Neuronal stem cell (in vitro differentiated cells): ENCODE measurements at regions not wholly inside any gene's neighbourhood (a gene's known extent, or its start where the extent isn't known, plus 50 kb on each side); places are given as distances from the start of the nearest gene placed in this dataset.
"Not testable (repeated sequence)": the region's sequence is repeated elsewhere in the genome, so short reads cannot be mapped to it uniquely, and the experiment has no call there.

ENCODE experiments used
- DNase-seq: peaks from one replicate; pipeline ENCODE4 v3.0.0-alpha.2; 2013; ENCODE audit warnings: low spot score
- H2AFZ ChIP-seq: one replicate; pipeline ENCODE4 v1.6.1; 2013; ENCODE audit warnings: mild to moderate bottlenecking, low read length, inconsistent platforms
- H2AK5ac ChIP-seq: 2 replicates; pipeline ENCODE4 v1.6.1; 2013; ENCODE audit warnings: low read depth, mild to moderate bottlenecking, inconsistent platforms, low read length, moderate library complexity, mixed read lengths
- H2BK120ac ChIP-seq: 2 replicates; pipeline ENCODE4 v1.6.1; 2013; ENCODE audit warnings: low read depth, mild to moderate bottlenecking, inconsistent platforms, low read length, moderate library complexity, mixed read lengths
- H2BK12ac ChIP-seq: one replicate; pipeline ENCODE4 v1.6.1; 2013; ENCODE audit warnings: low read length, inconsistent platforms
- H2BK15ac ChIP-seq: 2 replicates; pipeline ENCODE4 v1.6.1; 2013; ENCODE audit warnings: mild to moderate bottlenecking, low read length, inconsistent platforms, mixed read lengths
- H2BK5ac ChIP-seq: one replicate; pipeline ENCODE4 v1.6.1; 2013; ENCODE audit warnings: inconsistent platforms, mild to moderate bottlenecking, low read length, moderate library complexity
- H3K14ac ChIP-seq: one replicate; pipeline ENCODE4 v1.6.1; 2013; ENCODE audit warnings: low read length, inconsistent platforms
- H3K18ac ChIP-seq: 2 replicates; pipeline ENCODE4 v1.6.1; 2013; ENCODE audit warnings: low read length, inconsistent platforms
- H3K23ac ChIP-seq: 2 replicates; pipeline ENCODE4 v1.6.1; 2013; ENCODE audit warnings: low read depth, mild to moderate bottlenecking, mixed read lengths, low read length, inconsistent platforms; ENCODE audit not compliant: poor library complexity
- H3K27ac ChIP-seq: replicated peaks from 3 replicates; pipeline ENCODE4 v1.5.1; 2013; ENCODE audit warnings: low read length, inconsistent platforms
- H3K27me3 ChIP-seq, 3 experiments: 2 replicates each; pipeline ENCODE4 v1.6.1; 2013; ENCODE audit warnings: low read length in 3 of 3, mild to moderate bottlenecking in 2 of 3, inconsistent platforms in 1 of 3, low read depth in 1 of 3, mixed read lengths in 1 of 3, moderate library complexity in 1 of 3; ENCODE audit not compliant: control insufficient read depth in 3 of 3, insufficient read depth in 3 of 3
- H3K36me3 ChIP-seq, 2 donors: replicated peaks in 1 of 2; 2 replicates each; pipeline ENCODE4 v1.6.1; 2013; ENCODE audit warnings: low read length in 2 of 2; ENCODE audit not compliant: control insufficient read depth in 2 of 2, insufficient read depth in 2 of 2
- H3K4ac ChIP-seq: 2 replicates; pipeline ENCODE4 v1.6.1; 2013; ENCODE audit warnings: inconsistent platforms, mild to moderate bottlenecking, low read length, moderate library complexity
- H3K4me1 ChIP-seq, 2 donors: 1 replicate in 1 of 2; 2 replicates in 1 of 2; pipeline ENCODE4 v1.6.1; 2013; ENCODE audit warnings: low read length in 2 of 2, low read depth in 1 of 2; ENCODE audit not compliant: control insufficient read depth in 2 of 2, insufficient read depth in 1 of 2
- H3K4me2 ChIP-seq: one replicate; pipeline ENCODE4 v1.6.1; 2013; ENCODE audit warnings: mild to moderate bottlenecking, low read length, inconsistent platforms; ENCODE audit not compliant: insufficient read depth, poor library complexity, severe bottlenecking
- H3K4me3 ChIP-seq, 2 donors: 2 replicates each; pipeline ENCODE4 v1.5.1; 2013; ENCODE audit warnings: low read length in 2 of 2, mild to moderate bottlenecking in 2 of 2, inconsistent platforms in 1 of 2, moderate library complexity in 1 of 2
- H3K79me1 ChIP-seq: one replicate; pipeline ENCODE4 v1.6.1; 2013; ENCODE audit warnings: low read depth, mild to moderate bottlenecking, inconsistent platforms, low read length, moderate library complexity
- H3K9ac ChIP-seq: one replicate; pipeline ENCODE4 v1.6.1; 2013; ENCODE audit warnings: mild to moderate bottlenecking, low read depth, low read length, inconsistent platforms; ENCODE audit not compliant: poor library complexity
- H3K9me3 ChIP-seq, 2 donors: replicated peaks in 1 of 2; 2 replicates each; pipeline versions ENCODE3 to v1.6.1; 2013; ENCODE audit warnings: low read length in 2 of 2, mild to moderate bottlenecking in 2 of 2, inconsistent platforms in 1 of 2, low read depth in 1 of 2, mixed read lengths in 1 of 2, moderate library complexity in 1 of 2; ENCODE audit not compliant: control insufficient read depth in 2 of 2, insufficient read depth in 1 of 2
- H4K8ac ChIP-seq: one replicate; pipeline ENCODE4 v1.6.1; 2013; ENCODE audit warnings: low read depth, mild to moderate bottlenecking, inconsistent platforms, low read length, moderate library complexity
- H4K91ac ChIP-seq: one replicate; pipeline ENCODE4 v1.6.1; 2013; ENCODE audit warnings: low read length, low read depth, mild to moderate bottlenecking, inconsistent platforms; ENCODE audit not compliant: poor library complexity
- WGBS, 2 donors: extraction: QIAGEN DNeasy Blood & Tissue Kit; methylation state at CpG; one replicate each; pipeline ENCODE4 v1.1.7; 2013; ENCODE audit warnings: missing lambda C conversion rate in 2 of 2, mixed read lengths in 1 of 2; ENCODE audit not compliant: insufficient read length in 2 of 2, insufficient replicate concordance in 1 of 2; ENCODE audit errors: extremely low coverage in 2 of 2; 5-methylcytosine and 5-hydroxymethylcytosine counted together

GRCh38 chr4:72875138-72875537, 194.4 kb downstream of the COX18 start:
- no CpG with 5 or more reads among the region's 1 CpG for WGBS, 2 donors
- no peak for DNase-seq
- H3K27me3 ChIP-seq = no peaks in the 10 kb centered on the region
- H3K4me3 ChIP-seq = no peak overlapping the region
- no peak overlapping the region for H3K14ac ChIP-seq
- no peak overlapping the region for H3K9ac ChIP-seq
- no peak overlapping the region for H2BK15ac ChIP-seq
- H3K4me2 ChIP-seq = no peak overlapping the region
- H3K23ac ChIP-seq = no peak overlapping the region
- H2AFZ ChIP-seq = no peak overlapping the region
- H4K91ac ChIP-seq = no peak overlapping the region
- H3K27ac ChIP-seq = no peak overlapping the region
- no peak overlapping the region for H2BK12ac ChIP-seq
- no peak overlapping the region for H2AK5ac ChIP-seq
- no peak overlapping the region for H2BK120ac ChIP-seq
- no peaks in the 10 kb centered on the region for H3K9me3 ChIP-seq
- no peak overlapping the region for H2BK5ac ChIP-seq
- H3K4me1 ChIP-seq = no peaks in the 10 kb centered on the region
- H3K79me1 ChIP-seq = no peaks in the 10 kb centered on the region
- H3K36me3 ChIP-seq = no peaks in the 10 kb centered on the region
- H3K18ac ChIP-seq = no peak overlapping the region
- H3K4ac ChIP-seq = no peak overlapping the region
- H4K8ac ChIP-seq = no peak overlapping the region

GRCh38 chr4:72864898-72865297, 204.6 kb downstream of the COX18 start:
- Histone ChIP-seq H4K8ac (no peak overlapping the region), H3K9ac (no peak overlapping the region), H2AFZ (no peak overlapping the region), H2BK15ac (no peak overlapping the region), H3K36me3 (no peaks in the 10 kb centered on the region), H3K4me3 (no peak overlapping the region), H3K23ac (no peak overlapping the region), H3K14ac (no peak overlapping the region), H3K27me3 (no peaks in the 10 kb centered on the region), H3K79me1 (no peaks in the 10 kb centered on the region), H2AK5ac (no peak overlapping the region), H2BK5ac (no peak overlapping the region), H3K9me3 (peaks cover 0 to 1% of the 10 kb centered on the region in 2 donors), H3K4ac (no peak overlapping the region), H4K91ac (no peak overlapping the region), H3K27ac (no peak overlapping the region), H2BK120ac (no peak overlapping the region), H3K4me1 (no peaks in the 10 kb centered on the region), H2BK12ac (no peak overlapping the region), H3K4me2 (no peak overlapping the region), H3K18ac (no peak overlapping the region)
- no peak for DNase-seq

- not testable (repeated sequence) for H3K23ac ChIP-seq, H3K4me1 ChIP-seq, H2AK5ac ChIP-seq, H2BK15ac ChIP-seq, H3K79me1 ChIP-seq, H2BK120ac ChIP-seq, H2BK12ac ChIP-seq, H3K4me3 ChIP-seq, H3K36me3 ChIP-seq, DNase-seq, H3K9ac ChIP-seq, H4K8ac ChIP-seq, H3K14ac ChIP-seq, H3K27me3 ChIP-seq, H3K9me3 ChIP-seq, H3K4ac ChIP-seq, H3K4me2 ChIP-seq, H3K18ac ChIP-seq, H2AFZ ChIP-seq, H4K91ac ChIP-seq, H3K27ac ChIP-seq, H2BK5ac ChIP-seq
- no CpG with 5 or more reads among the region's 1 CpG for WGBS, 2 donors
Observed at GRCh38 chr4:72864277-72864676, 205.2 kb downstream of the COX18 start.

GRCh38 chr4:72860766-72861165, 208.8 kb downstream of the COX18 start:
- Histone ChIP-seq H3K27me3 (no peaks in the 10 kb centered on the region), H3K79me1 (no peaks in the 10 kb centered on the region), H3K27ac (no peak overlapping the region), H2BK12ac (no peak overlapping the region), H3K23ac (no peak overlapping the region), H3K36me3 (no peaks in the 10 kb centered on the region), H2BK5ac (no peak overlapping the region), H3K4me3 (no peak overlapping the region), H2AFZ (no peak overlapping the region), H2AK5ac (no peak overlapping the region), H4K91ac (no peak overlapping the region), H2BK120ac (no peak overlapping the region), H3K14ac (no peak overlapping the region), H3K18ac (no peak overlapping the region), H3K4me1 (no peaks in the 10 kb centered on the region), H2BK15ac (no peak overlapping the region), H4K8ac (no peak overlapping the region), H3K4me2 (no peak overlapping the region), H3K4ac (no peak overlapping the region), H3K9ac (no peak overlapping the region), H3K9me3 (peaks cover 0 to 1% of the 10 kb centered on the region in 2 donors)
- no peak for DNase-seq
